ENCODE measurements at regions not wholly inside any gene's neighbourhood (a gene's known extent, or its start where the extent isn't known, plus 50 kb on each side); places are given as distances from the start of the nearest gene placed in this dataset.

- Histone ChIP-seq H3K36me3 (ENCODE audit: insufficient read depth, low read length) (no peaks in the 10 kb centered on the region), H3K9me3 (ENCODE audit: control insufficient read depth in 1 of 2, low read length in 2 of 2) (no peaks in the 10 kb centered on the region), H3K27ac (ENCODE audit: low read depth, low read length) (no peak overlapping the region), H3K4me3 (ENCODE audit: low read length in 2 of 2) (no peak overlapping the region), H3K4me1 (ENCODE audit: insufficient read depth, low read length) (no peaks in the 10 kb centered on the region), H3K27me3 (ENCODE audit: insufficient read depth, low read length) (no peaks in the 10 kb centered on the region)
- H3K27me3 Mint-ChIP-seq = no peaks in the 10 kb centered on the region
- H3K9me3 Mint-ChIP-seq = peaks cover 0 to 15% (median 6%) of the 10 kb centered on the region in 8 donors
- intact Hi-C loops (cut with micrococcal nuclease) = no loop called here
- H3K27ac Mint-ChIP-seq = no peak overlapping the region
- POLR2A ChIA-PET (ENCODE audit: partially characterized antibody) = no interaction called here
- H3K4me3 Mint-ChIP-seq = no peak overlapping the region
- CTCF ChIA-PET (ENCODE audit: partially characterized antibody) = no interaction called here
- H3K36me3 Mint-ChIP-seq = no peaks in the 10 kb centered on the region
- DNase-seq = no peak
- H3K4me1 Mint-ChIP-seq = no peaks in the 10 kb centered on the region
These were observed 1078.3 kb downstream of the NCAM2 start for GRCh38 chr21:22076471-22076870.

- POLR2A ChIA-PET (ENCODE audit: partially characterized antibody) = no interaction called here
- Histone ChIP-seq H3K27ac (ENCODE audit: low read depth, low read length) (no peak overlapping the region), H3K4me3 (ENCODE audit: low read length in 2 of 2) (no peak overlapping the region), H3K4me1 (ENCODE audit: insufficient read depth, low read length) (no peaks in the 10 kb centered on the region), H3K9me3 (ENCODE audit: control insufficient read depth in 1 of 2, low read length in 2 of 2) (no peaks in the 10 kb centered on the region), H3K27me3 (ENCODE audit: insufficient read depth, low read length) (no peaks in the 10 kb centered on the region), H3K36me3 (ENCODE audit: insufficient read depth, low read length) (no peaks in the 10 kb centered on the region)
- CTCF ChIA-PET (ENCODE audit: partially characterized antibody) = no interaction called here
- intact Hi-C loops (cut with micrococcal nuclease) = no loop called here
- Mint-ChIP-seq H3K36me3 (no peaks in the 10 kb centered on the region), H3K9me3 (peaks cover 0 to 16% (median 5%) of the 10 kb centered on the region in 8 donors), H3K27me3 (no peaks in the 10 kb centered on the region), H3K4me3 (no peak overlapping the region), H3K27ac (no peak overlapping the region), H3K4me1 (no peaks in the 10 kb centered on the region)
- no peak for DNase-seq
These were observed 1085.7 kb downstream of the NCAM2 start for GRCh38 chr21:22083899-22084298.

GRCh38 chr21:22096314-22096713, 1098.1 kb downstream of the NCAM2 start:
- Histone ChIP-seq H3K9me3 (ENCODE audit: control insufficient read depth in 1 of 2, low read length in 2 of 2) (no peaks in the 10 kb centered on the region), H3K27me3 (ENCODE audit: insufficient read depth, low read length) (no peaks in the 10 kb centered on the region), H3K4me1 (ENCODE audit: insufficient read depth, low read length) (no peaks in the 10 kb centered on the region), H3K36me3 (ENCODE audit: insufficient read depth, low read length) (no peaks in the 10 kb centered on the region), H3K27ac (ENCODE audit: low read depth, low read length) (no peak overlapping the region), H3K4me3 (ENCODE audit: low read length in 2 of 2) (no peak overlapping the region)
- Mint-ChIP-seq H3K4me3 (no peak overlapping the region), H3K4me1 (no peaks in the 10 kb centered on the region), H3K27ac (no peak overlapping the region), H3K36me3 (no peaks in the 10 kb centered on the region), H3K27me3 (no peaks in the 10 kb centered on the region), H3K9me3 (peaks cover 0 to 14% (median 6%) of the 10 kb centered on the region in 8 donors)
- ChIA-PET POLR2A (ENCODE audit: partially characterized antibody) (no interaction called here), CTCF (ENCODE audit: partially characterized antibody) (no interaction called here)
- intact Hi-C loops (cut with micrococcal nuclease) = no loop called here
- no peak for DNase-seq

- no peaks in the 10 kb centered on the region for H3K9me3 ChIP-seq (ENCODE audit: control insufficient read depth in 1 of 2, low read length in 2 of 2)
- H3K4me3 ChIP-seq (ENCODE audit: low read length in 2 of 2) = no peak overlapping the region
- no peaks in the 10 kb centered on the region for H3K4me1 ChIP-seq (ENCODE audit: insufficient read depth, low read length)
- ChIA-PET POLR2A (ENCODE audit: partially characterized antibody) (no interaction called here), CTCF (ENCODE audit: partially characterized antibody) (no interaction called here)
- Mint-ChIP-seq H3K27ac (no peak overlapping the region), H3K9me3 (peaks cover 3 to 16% (median 11%) of the 10 kb centered on the region in 8 donors), H3K4me1 (no peaks in the 10 kb centered on the region), H3K36me3 (no peaks in the 10 kb centered on the region), H3K27me3 (no peaks in the 10 kb centered on the region), H3K4me3 (no peak overlapping the region)
- H3K27ac ChIP-seq (ENCODE audit: low read depth, low read length) = no peak overlapping the region
- DNase-seq = no peak
- no peaks in the 10 kb centered on the region for H3K27me3 ChIP-seq (ENCODE audit: insufficient read depth, low read length)
- H3K36me3 ChIP-seq (ENCODE audit: insufficient read depth, low read length) = no peaks in the 10 kb centered on the region
- intact Hi-C loops (cut with micrococcal nuclease) = no loop called here
These were observed 1108.7 kb downstream of the NCAM2 start for GRCh38 chr21:22106720-22107410.

- Histone ChIP-seq H3K4me3 (ENCODE audit: low read length in 2 of 2) (no peak overlapping the region), H3K9me3 (ENCODE audit: control insufficient read depth in 1 of 2, low read length in 2 of 2) (no peaks in the 10 kb centered on the region), H3K27me3 (ENCODE audit: insufficient read depth, low read length) (no peaks in the 10 kb centered on the region), H3K36me3 (ENCODE audit: insufficient read depth, low read length) (no peaks in the 10 kb centered on the region), H3K27ac (ENCODE audit: low read depth, low read length) (no peak overlapping the region), H3K4me1 (ENCODE audit: insufficient read depth, low read length) (no peaks in the 10 kb centered on the region)
- CTCF ChIA-PET (ENCODE audit: partially characterized antibody) = no interaction called here
- intact Hi-C loops (cut with micrococcal nuclease) = no loop called here
- H3K27me3 Mint-ChIP-seq = no peaks in the 10 kb centered on the region
- POLR2A ChIA-PET (ENCODE audit: partially characterized antibody) = no interaction called here
- H3K27ac Mint-ChIP-seq = no peak overlapping the region
- no peak overlapping the region for H3K4me3 Mint-ChIP-seq
- H3K9me3 Mint-ChIP-seq = peaks cover 0 to 25% (median 4%) of the 10 kb centered on the region in 8 donors
- H3K36me3 Mint-ChIP-seq = no peaks in the 10 kb centered on the region
- no peaks in the 10 kb centered on the region for H3K4me1 Mint-ChIP-seq
- DNase-seq = no peak
These were observed 1117.5 kb downstream of the NCAM2 start for GRCh38 chr21:22115746-22116145.

DNA sequence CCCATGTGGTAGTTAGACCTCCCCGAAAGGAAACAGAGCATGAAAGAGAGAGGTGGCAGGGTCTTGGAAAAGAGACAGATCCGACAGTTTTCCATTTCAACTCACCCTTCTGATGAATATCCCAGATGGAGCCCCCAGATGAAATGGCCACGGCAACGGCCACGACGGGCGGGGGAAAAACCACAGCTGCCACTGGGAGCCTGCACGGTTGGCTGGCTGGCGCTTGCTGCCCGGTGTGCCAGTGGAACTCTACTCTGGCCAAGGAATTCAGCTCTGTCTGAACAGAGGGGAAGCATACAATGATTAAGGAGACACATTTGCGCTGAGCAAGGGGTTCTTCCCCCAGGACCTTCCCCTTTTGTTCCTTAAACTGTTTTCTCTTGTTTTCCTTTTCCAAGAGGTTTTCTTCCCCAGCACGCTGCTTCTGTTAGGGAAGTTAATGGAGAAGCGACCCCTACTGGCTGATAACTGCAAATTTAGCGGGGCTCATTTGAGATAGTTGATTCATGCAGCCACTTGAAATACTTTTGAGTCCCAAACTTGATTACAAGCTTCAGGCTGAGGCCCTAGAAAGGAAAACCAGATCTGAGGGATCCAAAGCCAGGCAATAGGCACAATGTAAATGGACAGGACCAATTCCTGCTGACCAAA, 1122.5 kb downstream of the NCAM2 start:
- no peaks in the 10 kb centered on the region for H3K27me3 Mint-ChIP-seq
- intact Hi-C loops (cut with micrococcal nuclease) = no loop called here
- peaks cover 0 to 25% (median 3%) of the 10 kb centered on the region in 8 donors for H3K9me3 Mint-ChIP-seq
- H3K4me3 Mint-ChIP-seq = no peak overlapping the region
- Histone ChIP-seq H3K4me1 (ENCODE audit: insufficient read depth, low read length) (no peaks in the 10 kb centered on the region), H3K27ac (ENCODE audit: low read depth, low read length) (no peak overlapping the region), H3K4me3 (ENCODE audit: low read length in 2 of 2) (no peak overlapping the region), H3K27me3 (ENCODE audit: insufficient read depth, low read length) (no peaks in the 10 kb centered on the region), H3K36me3 (ENCODE audit: insufficient read depth, low read length) (no peaks in the 10 kb centered on the region), H3K9me3 (ENCODE audit: control insufficient read depth in 1 of 2, low read length in 2 of 2) (no peaks in the 10 kb centered on the region)
- no peak for DNase-seq
- no peak overlapping the region for H3K27ac Mint-ChIP-seq
- CTCF ChIA-PET (ENCODE audit: partially characterized antibody) = no interaction called here
- no peaks in the 10 kb centered on the region for H3K36me3 Mint-ChIP-seq
- POLR2A ChIA-PET (ENCODE audit: partially characterized antibody) = no interaction called here
- H3K4me1 Mint-ChIP-seq = no peaks in the 10 kb centered on the region

GRCh38 chr21:22125581-22125980, 1127.4 kb downstream of the NCAM2 start:
- CTCF ChIA-PET (ENCODE audit: partially characterized antibody) = no interaction called here
- Mint-ChIP-seq H3K27ac (no peak overlapping the region), H3K27me3 (no peaks in the 10 kb centered on the region), H3K9me3 (peaks cover 0 to 13% (median 3%) of the 10 kb centered on the region in 8 donors), H3K4me1 (no peaks in the 10 kb centered on the region), H3K4me3 (no peak overlapping the region), H3K36me3 (no peaks in the 10 kb centered on the region)
- H3K4me3 ChIP-seq (ENCODE audit: low read length in 2 of 2) = no peak overlapping the region
- H3K27ac ChIP-seq (ENCODE audit: low read depth, low read length) = no peak overlapping the region
- POLR2A ChIA-PET (ENCODE audit: partially characterized antibody) = no interaction called here
- H3K27me3 ChIP-seq (ENCODE audit: insufficient read depth, low read length) = no peaks in the 10 kb centered on the region
- H3K36me3 ChIP-seq (ENCODE audit: insufficient read depth, low read length) = no peaks in the 10 kb centered on the region
- H3K4me1 ChIP-seq (ENCODE audit: insufficient read depth, low read length) = no peaks in the 10 kb centered on the region
- intact Hi-C loops (cut with micrococcal nuclease) = no loop called here
- DNase-seq = no peak
- H3K9me3 ChIP-seq (ENCODE audit: control insufficient read depth in 1 of 2, low read length in 2 of 2) = no peaks in the 10 kb centered on the region

Data from CD4-positive, alpha-beta memory T cell (primary cell).